ENCODE measurements at regions not wholly inside any gene's neighbourhood (a gene's known extent, or its start where the extent isn't known, plus 50 kb on each side); places are given as distances from the start of the nearest gene placed in this dataset.

DNA sequence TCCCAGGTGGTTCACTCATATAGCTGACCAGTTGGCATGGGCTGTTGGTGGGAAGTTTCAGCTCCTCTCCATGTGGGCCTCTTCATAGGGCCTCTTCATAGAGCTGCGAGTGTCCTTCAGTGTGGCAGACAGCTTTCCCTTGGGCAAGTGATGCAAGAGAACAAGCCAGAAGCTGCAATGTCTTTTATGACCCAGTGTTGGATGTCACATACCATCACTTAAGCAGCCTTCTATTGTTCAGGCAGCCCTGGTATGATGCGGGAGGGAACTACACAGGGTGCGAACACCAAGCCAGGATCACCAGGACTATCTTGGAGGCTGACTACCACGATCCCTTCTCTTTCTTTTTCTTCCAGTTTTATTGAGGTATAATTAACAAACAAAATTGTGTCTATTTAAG, 126.5 kb upstream of the ITGA6 start:
- peaks cover 0 to 4% (median 0%) of the 10 kb centered on the region in 3 donors for H3K4me1 ChIP-seq
- WGBS, 2 donors = 94 to 96% methylated on average over 4 of the region's 4 CpGs
- FAIRE-seq (no peak), DNase-seq (no peak), ATAC-seq (no peak)
- no peaks in the 10 kb centered on the region for H3K36me3 ChIP-seq
- intact Hi-C loops (cut with DNase I) = no loop called here
- no peaks in the 10 kb centered on the region for H3K9me3 ChIP-seq
- no peak overlapping the region for H3K4me3 ChIP-seq
- H3K27ac ChIP-seq = no peak overlapping the region
- H3K27me3 ChIP-seq = no peaks in the 10 kb centered on the region
- TF ChIP-seq CTCF (IDR thresholded peaks at IDR 0.05) = no peak

- Histone ChIP-seq H3K27ac (no peak overlapping the region), H3K36me3 (no peaks in the 10 kb centered on the region), H3K4me1 (peaks cover 0 to 2% (median 0%) of the 10 kb centered on the region in 3 donors), H3K9me3 (no peaks in the 10 kb centered on the region), H3K4me3 (no peak overlapping the region), H3K27me3 (no peaks in the 10 kb centered on the region)
- DNase-seq = no peak
- WGBS, 2 donors = 35 to 39% methylated on average over 3 of the region's 3 CpGs
- FAIRE-seq = no peak
- no peak for TF ChIP-seq CTCF (IDR thresholded peaks at IDR 0.05)
- ATAC-seq = no peak
- intact Hi-C loops (cut with DNase I) = no loop called here
Observed at GRCh38 chr2:172305066-172305465, 122.3 kb upstream of the ITGA6 start.

- no peak for DNase-seq
- no peak for TF ChIP-seq CTCF (IDR thresholded peaks at IDR 0.05)
- no peak for FAIRE-seq
- no peaks in the 10 kb centered on the region for H3K4me1 ChIP-seq
- intact Hi-C loops (cut with DNase I) = no loop called here
- H3K4me3 ChIP-seq = no peak overlapping the region
- no peaks in the 10 kb centered on the region for H3K9me3 ChIP-seq
- 24 to 30% methylated on average over 1 of the region's 1 CpG for WGBS, 2 donors
- H3K27ac ChIP-seq = no peak overlapping the region
- H3K36me3 ChIP-seq = no peaks in the 10 kb centered on the region
- ATAC-seq = peak in 1 of 4 donors; percentile 12
- no peaks in the 10 kb centered on the region for H3K27me3 ChIP-seq
Observed at GRCh38 chr2:172307800-172308199, 119.6 kb upstream of the ITGA6 start.

DNA sequence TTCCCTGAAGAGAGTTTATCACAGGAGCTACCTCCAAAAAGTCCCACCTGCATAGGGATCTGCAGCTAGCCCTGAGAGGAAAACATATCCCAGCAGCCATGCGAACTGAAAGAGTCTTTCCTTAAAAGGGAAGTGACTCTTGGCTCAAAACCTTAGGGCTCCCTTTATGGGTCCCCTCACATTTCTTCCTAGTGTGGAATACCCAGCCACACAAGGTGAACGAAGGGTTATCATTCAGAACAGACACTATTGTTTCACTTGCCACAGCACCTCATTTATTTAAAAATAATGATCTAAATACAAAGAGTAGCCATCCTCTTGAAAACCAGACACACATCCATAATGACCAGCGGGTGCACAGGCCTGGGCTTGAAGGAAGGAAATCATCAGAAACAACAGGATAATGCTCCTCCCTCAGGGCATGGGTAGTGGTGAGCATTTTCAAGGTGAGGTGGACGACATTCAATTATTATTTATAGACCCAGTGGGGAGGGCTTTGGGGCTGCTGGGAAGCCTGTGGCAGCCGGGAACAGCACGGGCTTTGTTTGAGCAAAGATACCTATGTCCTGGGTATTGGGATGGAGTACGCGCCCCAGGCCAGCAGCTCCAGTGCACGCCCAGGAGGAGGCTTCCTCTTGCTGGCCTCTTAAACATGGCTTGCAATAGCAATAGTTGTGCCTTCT, 119.0 kb upstream of the ITGA6 start:
- no peaks in the 10 kb centered on the region for H3K9me3 ChIP-seq
- WGBS, 2 donors = 76 to 81% methylated on average over 9 of the region's 9 CpGs
- no peaks in the 10 kb centered on the region for H3K36me3 ChIP-seq
- no peak overlapping the region for H3K4me3 ChIP-seq
- no peaks in the 10 kb centered on the region for H3K4me1 ChIP-seq
- DNase-seq (no peak), FAIRE-seq (no peak), ATAC-seq (no peak)
- intact Hi-C loops (cut with DNase I) = no loop called here
- TF ChIP-seq CTCF (IDR thresholded peaks at IDR 0.05) = no peak
- H3K27ac ChIP-seq = no peak overlapping the region
- no peaks in the 10 kb centered on the region for H3K27me3 ChIP-seq

DNA sequence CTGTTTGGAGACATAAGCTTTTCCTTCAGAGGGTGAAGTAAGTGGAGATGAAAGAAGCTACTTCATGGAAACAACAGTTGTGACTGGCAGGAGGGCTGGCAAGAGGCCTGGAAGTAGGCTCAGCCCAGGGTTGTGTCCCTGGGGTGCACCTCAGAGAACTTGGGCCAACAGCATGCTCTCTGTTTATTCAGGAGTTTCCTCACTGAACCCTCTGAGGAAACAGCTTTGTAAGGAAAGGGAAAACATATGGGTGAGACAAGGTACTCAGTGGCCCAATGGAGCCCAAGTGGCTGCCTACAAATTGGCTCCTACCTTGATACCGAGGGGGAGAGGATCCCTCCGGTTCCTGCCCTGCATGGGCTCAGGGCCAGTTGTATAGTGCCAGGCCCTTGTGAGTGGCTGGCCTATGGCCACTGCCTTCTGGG, 115.5 kb upstream of the ITGA6 start:
- no peaks in the 10 kb centered on the region for H3K27me3 ChIP-seq
- H3K27ac ChIP-seq = peak overlapping the region in 1 of 4 donors; percentile 12
- intact Hi-C loops (cut with DNase I) = no loop called here
- FAIRE-seq (no peak), ATAC-seq (peak; percentile 55 to 89 (median 77)), DNase-seq (no peak)
- H3K4me1 ChIP-seq = no peaks in the 10 kb centered on the region
- 39 to 57% methylated on average over 2 of the region's 2 CpGs for WGBS, 2 donors
- no peaks in the 10 kb centered on the region for H3K9me3 ChIP-seq
- no peak overlapping the region for H3K4me3 ChIP-seq
- no peaks in the 10 kb centered on the region for H3K36me3 ChIP-seq
- no peak for TF ChIP-seq CTCF (IDR thresholded peaks at IDR 0.05)
